Astrocyte (in vitro differentiated cells and primary cell): ENCODE measurements at regions not wholly inside any gene's neighbourhood (a gene's known extent, or its start where the extent isn't known, plus 50 kb on each side); places are given as distances from the start of the nearest gene placed in this dataset.

Experiments
- DNase-seq: peaks from one replicate; pipeline ENCODE4 v3.0.0-alpha.2; 2010; ENCODE audit warnings: low read depth
- FAIRE-seq: peaks from 2 replicates; lab custom pipeline; 2011; peaks lifted over from hg19 to GRCh38; lab: Jason Lieb, UNC
- H2AFZ ChIP-seq: 2 replicates; pipeline ENCODE4 v1.6.0; 2012; ENCODE audit warnings: low read depth, low read length, inconsistent platforms
- H3K27ac ChIP-seq: 2 replicates; pipeline ENCODE4 v1.5.1; 2011; ENCODE audit warnings: low read depth, low read length, inconsistent platforms
- H3K27me3 ChIP-seq: 2 replicates; pipeline ENCODE4 v1.6.0; 2011; ENCODE audit warnings: low read length, inconsistent platforms; ENCODE audit not compliant: insufficient read depth
- H3K36me3 ChIP-seq: 2 replicates; pipeline ENCODE4 v1.5.1; 2011; ENCODE audit warnings: low read length, inconsistent platforms; ENCODE audit not compliant: insufficient read depth
- H3K4me1 ChIP-seq: 2 replicates; pipeline ENCODE4 v1.5.1; 2011; ENCODE audit warnings: low read length, inconsistent platforms; ENCODE audit not compliant: insufficient read depth
- H3K4me2 ChIP-seq: 2 replicates; pipeline ENCODE4 v1.6.0; 2012; ENCODE audit warnings: low read length, inconsistent platforms
- H3K4me3 ChIP-seq: 2 replicates; pipeline ENCODE4 v1.5.1; 2011; ENCODE audit warnings: low read depth, mild to moderate bottlenecking, low read length, inconsistent platforms; ENCODE audit not compliant: insufficient read depth
- H3K79me2 ChIP-seq: 2 replicates; pipeline ENCODE4 v1.6.0; 2012; ENCODE audit warnings: mild to moderate bottlenecking, low read length, inconsistent platforms; ENCODE audit not compliant: insufficient read depth
- H3K9ac ChIP-seq: 2 replicates; pipeline ENCODE4 v1.6.0; 2012; ENCODE audit warnings: mild to moderate bottlenecking, low read length, inconsistent platforms
- H3K9me3 ChIP-seq: 2 replicates; pipeline ENCODE4 v1.5.1; 2012; ENCODE audit warnings: low read depth, mild to moderate bottlenecking, low read length, inconsistent platforms; ENCODE audit not compliant: insufficient read depth
- H4K20me1 ChIP-seq: 2 replicates; pipeline ENCODE4 v1.6.0; 2012; ENCODE audit warnings: low read length, inconsistent platforms; ENCODE audit not compliant: insufficient read depth
- H3K27ac Mint-ChIP-seq: one replicate; pipeline ENCODE4 v1.8.0; 2021; ENCODE audit warnings: mild to moderate bottlenecking, mixed read lengths; ENCODE audit not compliant: unreplicated experiment
- H3K27me3 Mint-ChIP-seq: one replicate; pipeline ENCODE4 v1.8.0; 2021; ENCODE audit warnings: low read depth, mixed read lengths; ENCODE audit not compliant: unreplicated experiment
- H3K36me3 Mint-ChIP-seq: one replicate; pipeline ENCODE4 v1.8.0; 2021; ENCODE audit warnings: low read depth, mixed read lengths; ENCODE audit not compliant: unreplicated experiment
- H3K4me1 Mint-ChIP-seq: one replicate; pipeline ENCODE4 v1.8.0; 2021; ENCODE audit warnings: low read depth, mixed read lengths; ENCODE audit not compliant: unreplicated experiment
- H3K4me3 Mint-ChIP-seq: one replicate; pipeline ENCODE4 v1.8.0; 2021; ENCODE audit warnings: mild to moderate bottlenecking, moderate library complexity, mixed read lengths; ENCODE audit not compliant: unreplicated experiment
- H3K9me3 Mint-ChIP-seq: one replicate; pipeline ENCODE4 v1.8.0; 2021; ENCODE audit warnings: mild to moderate bottlenecking, mixed read lengths; ENCODE audit not compliant: unreplicated experiment
- CTCF ChIP-seq: IDR thresholded peaks from 2 replicates; pipeline ENCODE4 v1.5.1; 2011; ENCODE audit warnings: low read depth, mild to moderate bottlenecking, inconsistent platforms, low read length, moderate library complexity; ENCODE audit not compliant: insufficient read depth
- EZH2 ChIP-seq: IDR thresholded peaks from 2 replicates; pipeline ENCODE4 v1.6.1; 2012; ENCODE audit warnings: mild to moderate bottlenecking, low read length, inconsistent platforms; ENCODE audit not compliant: insufficient read depth

- Mint-ChIP-seq H3K27ac (no peak overlapping the region), H3K4me3 (no peak overlapping the region), H3K36me3 (no peaks in the 10 kb centered on the region), H3K4me1 (no peaks in the 10 kb centered on the region), H3K27me3 (no peaks in the 10 kb centered on the region), H3K9me3 (no peaks in the 10 kb centered on the region)
- TF ChIP-seq CTCF (no peak), EZH2 (no peak)
- Histone ChIP-seq H3K36me3 (no peaks in the 10 kb centered on the region), H4K20me1 (no peaks in the 10 kb centered on the region), H3K27me3 (no peaks in the 10 kb centered on the region), H3K4me1 (no peaks in the 10 kb centered on the region), H3K27ac (no peak overlapping the region), H3K4me2 (no peak overlapping the region), H2AFZ (no peak overlapping the region), H3K4me3 (no peak overlapping the region), H3K9me3 (no peaks in the 10 kb centered on the region), H3K9ac (no peak overlapping the region), H3K79me2 (no peaks in the 10 kb centered on the region)
- FAIRE-seq (no peak), DNase-seq (no peak)
These were observed 121.1 kb upstream of the ASTN2 start for GRCh38 chr9:117535973-117536372.

GRCh38 chr9:117535434-117535833 is 120.6 kb upstream of the ASTN2 start:
- no peaks in the 10 kb centered on the region for H3K79me2 ChIP-seq
- FAIRE-seq, result no peak
- H3K36me3 ChIP-seq, result no peaks in the 10 kb centered on the region
- no peak overlapping the region for H3K4me3 ChIP-seq
- no peak overlapping the region for H3K9ac ChIP-seq
- no peaks in the 10 kb centered on the region for H4K20me1 ChIP-seq
- no peak for TF ChIP-seq EZH2
- no peak for TF ChIP-seq CTCF
- H3K9me3 ChIP-seq, result no peaks in the 10 kb centered on the region
- no peaks in the 10 kb centered on the region for H3K9me3 Mint-ChIP-seq
- DNase-seq, result no peak
- H3K27me3 ChIP-seq, result no peaks in the 10 kb centered on the region
- H3K36me3 Mint-ChIP-seq, result no peaks in the 10 kb centered on the region
- H3K27ac ChIP-seq, result no peak overlapping the region
- H3K27me3 Mint-ChIP-seq, result no peaks in the 10 kb centered on the region
- no peak overlapping the region for H3K4me3 Mint-ChIP-seq
- H3K4me1 Mint-ChIP-seq, result no peaks in the 10 kb centered on the region
- no peak overlapping the region for H3K4me2 ChIP-seq
- H3K4me1 ChIP-seq, result no peaks in the 10 kb centered on the region
- H2AFZ ChIP-seq, result no peak overlapping the region
- H3K27ac Mint-ChIP-seq, result no peak overlapping the region

GRCh38 chr9:117528225-117528624 is 113.4 kb upstream of the ASTN2 start:
- Histone ChIP-seq H3K79me2 (no peaks in the 10 kb centered on the region), H2AFZ (no peak overlapping the region), H3K4me1 (no peaks in the 10 kb centered on the region), H3K9ac (no peak overlapping the region), H3K27me3 (no peaks in the 10 kb centered on the region), H3K4me3 (no peak overlapping the region), H3K4me2 (no peak overlapping the region), H3K9me3 (no peaks in the 10 kb centered on the region), H3K27ac (no peak overlapping the region), H3K36me3 (no peaks in the 10 kb centered on the region), H4K20me1 (no peaks in the 10 kb centered on the region)
- FAIRE-seq (no peak), DNase-seq (no peak)
- no peak for TF ChIP-seq EZH2
- no peak for TF ChIP-seq CTCF
- H3K4me1 Mint-ChIP-seq, result no peaks in the 10 kb centered on the region
- H3K4me3 Mint-ChIP-seq, result no peak overlapping the region
- peaks cover 3% of the 10 kb centered on the region for H3K9me3 Mint-ChIP-seq
- no peaks in the 10 kb centered on the region for H3K36me3 Mint-ChIP-seq
- no peaks in the 10 kb centered on the region for H3K27me3 Mint-ChIP-seq
- no peak overlapping the region for H3K27ac Mint-ChIP-seq
